ENCODE measurements at regions not wholly inside any gene's neighbourhood (a gene's known extent, or its start where the extent isn't known, plus 50 kb on each side); places are given as distances from the start of the nearest gene placed in this dataset.

- Mint-ChIP-seq H3K9me3 (peaks cover 7% of the 10 kb centered on the region; the same call in 2 of the 3 replicates), H3K27me3 (ENCODE audit: insufficient read depth, low read depth, poor library complexity) (no peaks in the 10 kb centered on the region), H3K4me3 (no peak overlapping the region), H3K27ac (no peak overlapping the region), H3K4me1 (no peaks in the 10 kb centered on the region), H3K36me3 (ENCODE audit: low read depth) (peaks cover 2% of the 10 kb centered on the region; the same call in 1 of the 3 replicates)
- no peaks in the 10 kb centered on the region for H3K9me2 ChIP-seq (ENCODE audit: insufficient read depth)
- no peaks in the 10 kb centered on the region for H4K20me1 ChIP-seq (replicated peaks; ENCODE audit: insufficient read depth)
- H3K4me2 ChIP-seq = no peak overlapping the region
- H3K79me2 ChIP-seq (replicated peaks; ENCODE audit: insufficient read depth) = no peaks in the 10 kb centered on the region
- H3K4me3 ChIP-seq = no peak overlapping the region
- H3K27ac ChIP-seq (ENCODE audit: low read depth) = no peak overlapping the region
- no peaks in the 10 kb centered on the region for H3K4me1 ChIP-seq (ENCODE audit: insufficient read depth)
- H3K27me3 ChIP-seq (ENCODE audit: insufficient read depth) = no peaks in the 10 kb centered on the region
- DNase-seq (ENCODE audit: low spot score) (no peak), ATAC-seq (no peak)
- no peak for TF ChIP-seq POLR2AphosphoS5 (IDR thresholded peaks at IDR 0.05; ENCODE audit: low read depth)
- no peak for TF ChIP-seq NANOG (IDR thresholded peaks at IDR 0.05; ENCODE audit: borderline replicate concordance)
- no peak for TF ChIP-seq EZH2phosphoT487 (IDR thresholded peaks at IDR 0.05; ENCODE audit: unreplicated experiment)
- TF ChIP-seq ZNF331 (CRISPR knock-in tag; IDR thresholded peaks at IDR 0.05; ENCODE audit: low read depth) = no peak
- no peak for TF ChIP-seq EZH2 (IDR thresholded peaks at IDR 0.05; ENCODE audit: low read depth, unreplicated experiment)
- TF ChIP-seq REST (IDR thresholded peaks at IDR 0.05; ENCODE audit: unreplicated experiment) = no peak
- TF ChIP-seq ETS1 (IDR thresholded peaks at IDR 0.05) = no peak
- TF ChIP-seq CTCF (conservative IDR thresholded peaks at IDR 0.05; ENCODE audit: low read depth in 2 of 2) = no peak
- H3F3A ChIP-seq (replicated peaks; ENCODE audit: low read depth) = no peaks in the 10 kb centered on the region
- no peak overlapping the region for H2AFZ ChIP-seq
- 0 out of 2 replicates have a peak, but pooled peaks cover 7% of the 10 kb centered on the region for H3K36me3 ChIP-seq (ENCODE audit: insufficient read depth)
Measured at GRCh38 chr1:118660769-118661168, 327.4 kb downstream of the TBX15 start.

- Mint-ChIP-seq H3K27me3 (ENCODE audit: insufficient read depth, low read depth, poor library complexity) (no peaks in the 10 kb centered on the region), H3K4me1 (no peaks in the 10 kb centered on the region), H3K4me3 (no peak overlapping the region), H3K36me3 (ENCODE audit: low read depth) (peaks cover 2% of the 10 kb centered on the region; the same call in 1 of the 3 replicates), H3K27ac (no peak overlapping the region), H3K9me3 (peaks cover 10% of the 10 kb centered on the region)
- H3K79me2 ChIP-seq (replicated peaks; ENCODE audit: insufficient read depth) = no peaks in the 10 kb centered on the region
- ATAC-seq (no peak), DNase-seq (ENCODE audit: low spot score) (no peak)
- H3K4me3 ChIP-seq = no peak overlapping the region
- no peaks in the 10 kb centered on the region for H3F3A ChIP-seq (replicated peaks; ENCODE audit: low read depth)
- no peaks in the 10 kb centered on the region for H3K4me1 ChIP-seq (ENCODE audit: insufficient read depth)
- no peaks in the 10 kb centered on the region for H4K20me1 ChIP-seq (replicated peaks; ENCODE audit: insufficient read depth)
- 0 out of 2 replicates have a peak, but pooled peaks cover 9% of the 10 kb centered on the region for H3K36me3 ChIP-seq (ENCODE audit: insufficient read depth)
- no peaks in the 10 kb centered on the region for H3K9me2 ChIP-seq (ENCODE audit: insufficient read depth)
- no peaks in the 10 kb centered on the region for H3K27me3 ChIP-seq (ENCODE audit: insufficient read depth)
- H2AFZ ChIP-seq = peak overlapping the region; percentile 58; the same call in 1 of the 2 replicates
- H3K4me2 ChIP-seq = no peak overlapping the region
- no peak overlapping the region for H3K27ac ChIP-seq (ENCODE audit: low read depth)
- no peak for TF ChIP-seq STAT1 (IDR thresholded peaks at IDR 0.05; ENCODE audit: unreplicated experiment)
- TF ChIP-seq ZNF462 (CRISPR knock-in tag; IDR thresholded peaks at IDR 0.05) = no peak
- no peak for TF ChIP-seq EZH2 (IDR thresholded peaks at IDR 0.05; ENCODE audit: low read depth, unreplicated experiment)
Measured at GRCh38 chr1:118659646-118660045, 328.5 kb downstream of the TBX15 start.
